22Rv1 (cell line): ENCODE measurements at regions not wholly inside any gene's neighbourhood (a gene's known extent, or its start where the extent isn't known, plus 50 kb on each side); places are given as distances from the start of the nearest gene placed in this dataset.

Experiments
- H3K27ac ChIP-seq: fragments of 450-650 bp; 2 replicates; pipeline ENCODE4 v1.5.1; 2017
- CTCF ChIP-seq: fragments of 450-650 bp; IDR thresholded peaks from 2 replicates; pipeline ENCODE4 v1.5.1; 2017; ENCODE audit warnings: mild to moderate bottlenecking
- ZFX ChIP-seq: fragments of 450-650 bp; IDR thresholded peaks from 2 replicates; pipeline ENCODE4 v1.6.1; 2017; ENCODE audit warnings: antibody characterized with exemption, borderline replicate concordance

- no peak overlapping the region for H3K27ac ChIP-seq
- no peak for TF ChIP-seq ZFX
- TF ChIP-seq CTCF: no peak
These were observed 296.5 kb upstream of the CLNK start for GRCh38 chr4:10981096-10981495.

GRCh38 chr4:10979032-10979431, 294.5 kb upstream of the CLNK start:
- no peak overlapping the region for H3K27ac ChIP-seq
- TF ChIP-seq ZFX: no peak

DNA sequence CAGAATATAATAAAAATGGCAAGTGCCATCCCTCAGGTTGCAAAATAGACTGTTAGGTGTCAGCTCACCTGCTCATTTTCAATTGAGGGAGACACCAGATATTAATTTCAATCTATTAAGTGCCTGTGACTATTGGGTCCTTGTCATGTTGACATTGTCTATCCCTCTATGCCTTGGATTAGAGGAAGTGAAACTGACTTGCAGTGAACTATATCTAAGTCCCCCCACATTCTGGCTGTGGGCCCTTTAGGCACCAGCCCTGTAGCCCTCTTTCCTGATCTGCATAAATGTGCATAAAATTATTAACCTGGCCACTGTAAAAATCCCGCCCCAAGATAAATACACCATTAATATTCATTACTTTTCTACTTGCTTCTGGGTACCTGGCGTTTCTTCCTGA, 293.0 kb upstream of the CLNK start:
- TF ChIP-seq CTCF: no peak
- no peak for TF ChIP-seq ZFX
- no peak overlapping the region for H3K27ac ChIP-seq

- TF ChIP-seq CTCF: no peak
- no peak for TF ChIP-seq ZFX
- no peak overlapping the region for H3K27ac ChIP-seq
These were observed 289.8 kb upstream of the CLNK start for GRCh38 chr4:10974371-10974770.

DNA sequence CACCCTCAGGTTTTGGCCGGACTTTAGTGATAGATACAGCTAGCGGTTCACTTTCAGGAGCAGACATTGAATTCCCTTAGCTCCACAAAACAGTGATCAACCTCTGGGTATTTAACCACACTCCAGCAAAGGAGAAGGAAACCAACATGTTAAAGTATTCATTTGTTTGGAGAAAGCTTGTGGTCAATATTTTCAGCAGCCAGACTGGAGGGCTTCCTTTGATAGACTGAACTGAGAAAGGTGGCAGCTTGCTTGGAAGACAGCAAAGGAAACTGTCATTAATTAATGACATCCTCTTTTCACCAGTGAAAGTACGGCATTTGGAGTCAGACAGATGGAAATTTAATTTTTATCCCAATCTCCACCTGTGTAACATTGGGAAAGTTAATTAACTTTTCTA, 289.1 kb upstream of the CLNK start:
- no peak overlapping the region for H3K27ac ChIP-seq

GRCh38 chr4:10971800-10972401, 287.3 kb upstream of the CLNK start:
- H3K27ac ChIP-seq: no peak overlapping the region
- TF ChIP-seq CTCF (no peak), ZFX (no peak)

More for the DNA sequence above, 289.1 kb upstream of the CLNK start:
- no peak for TF ChIP-seq ZFX

GRCh38 chr4:10965196-10965595, 280.6 kb upstream of the CLNK start:
- H3K27ac ChIP-seq: no peak overlapping the region

GRCh38 chr4:10963958-10964703, 279.6 kb upstream of the CLNK start:
- no peak overlapping the region for H3K27ac ChIP-seq

More at GRCh38 chr4:10965196-10965595, 280.6 kb upstream of the CLNK start:
- TF ChIP-seq CTCF (no peak), ZFX (no peak)

More at GRCh38 chr4:10963958-10964703, 279.6 kb upstream of the CLNK start:
- TF ChIP-seq ZFX (no peak), CTCF (no peak)
